Neural cell (in vitro differentiated cells): ENCODE measurements at regions not wholly inside any gene's neighbourhood (a gene's known extent, or its start where the extent isn't known, plus 50 kb on each side); places are given as distances from the start of the nearest gene placed in this dataset.

ENCODE experiments used
- small RNA-seq, 3 experiments: library from RNA; depleted of rRNA; stranded (forward); fragments of <200 nt; gene quantifications; one replicate each; pipeline ENCODE3, GENCODE V24; 2012

Small RNA genes in the stretch of these regions (small RNA-seq; reads per million reads assigned to genes)
- gene RNU6-452P (0 reads per million in 3 experiments), gene RNU6-666P (0 reads per million in 3 experiments), gene TRIAP1P1 (0 reads per million in 3 experiments)
